K562 (cell line): ENCODE measurements at regions not wholly inside any gene's neighbourhood (a gene's known extent, or its start where the extent isn't known, plus 50 kb on each side); places are given as distances from the start of the nearest gene placed in this dataset.

ENCODE experiments used
- POLR2A ChIP-seq: fragments of 450-650 bp; conservative IDR thresholded peaks from 2 replicates; pipeline ENCODE4 v1.6.1; 2016
- POLR2AphosphoS5 ChIP-seq: IDR thresholded peaks from 2 replicates; pipeline ENCODE4 v1.6.1; 2011; ENCODE audit warnings: mild to moderate bottlenecking, low read depth, low read length, moderate library complexity; ENCODE audit not compliant: control insufficient read depth, insufficient read depth
- SRF ChIP-seq, 2 experiments: fragments of 250-450, 450-650 bp in 1 of 2; sonication (Bioruptor Pico) in 1 of 2; sonication (generic) in 1 of 2; formaldehyde crosslinking; IDR thresholded peaks; 2 replicates each; pipeline versions ENCODE4 v1.5.0 to v1.5.1; 2020 to 2022; ENCODE audit warnings: mild to moderate bottlenecking in 1 of 2, missing genetic modification reagents in 1 of 2
- TF ChIP-seq, protein P1 (sequence below), 3 experiments: IDR thresholded peaks in 2 of 3; conservative IDR thresholded peaks in 1 of 3; 2 replicates each; pipeline ENCODE4 v1.5.1; 2011 to 2012; ENCODE audit warnings: low read length in 3 of 3, mild to moderate bottlenecking in 3 of 3, control low read depth in 2 of 3, improper control_type of control experiment in 1 of 3, inconsistent platforms in 1 of 3, low read depth in 1 of 3, mixed read lengths in 1 of 3, moderate library complexity in 1 of 3; ENCODE audit not compliant: insufficient read depth in 2 of 3
- TF ChIP-seq, protein P2 (sequence below): sonication (generic); formaldehyde crosslinking; IDR thresholded peaks from 2 replicates; pipeline ENCODE4 v1.8.1; 2023; ENCODE audit warnings: mild to moderate bottlenecking, missing genetic modification reagents

DNA sequence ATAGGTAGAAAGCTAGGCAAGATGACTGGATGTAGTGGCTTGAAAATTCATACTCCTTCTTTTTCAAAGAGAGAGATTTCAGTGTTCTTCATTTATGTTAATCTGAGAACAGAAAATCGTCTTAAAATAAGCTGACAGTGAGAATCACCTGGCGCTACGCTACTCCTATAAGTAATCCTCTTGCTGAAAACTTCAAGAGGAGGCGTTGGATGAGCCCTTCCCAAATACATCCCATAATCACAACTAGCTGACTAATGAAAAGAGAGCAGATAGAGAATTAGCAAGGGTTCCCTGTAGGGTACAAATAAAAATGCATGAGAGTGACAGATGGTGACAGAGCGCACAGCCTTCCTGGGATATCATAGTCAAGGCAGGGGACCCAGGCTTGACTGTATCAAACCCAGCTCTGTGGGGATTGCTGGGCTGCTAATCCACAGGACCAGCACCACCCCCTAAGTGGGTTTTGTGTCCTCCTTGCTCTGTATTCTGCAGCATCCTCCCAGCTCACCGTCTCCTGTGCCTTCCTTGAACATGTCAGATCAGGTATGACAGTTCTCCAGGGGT is 280.2 kb downstream of the SP3 start:
- TF ChIP-seq, protein P1, sequence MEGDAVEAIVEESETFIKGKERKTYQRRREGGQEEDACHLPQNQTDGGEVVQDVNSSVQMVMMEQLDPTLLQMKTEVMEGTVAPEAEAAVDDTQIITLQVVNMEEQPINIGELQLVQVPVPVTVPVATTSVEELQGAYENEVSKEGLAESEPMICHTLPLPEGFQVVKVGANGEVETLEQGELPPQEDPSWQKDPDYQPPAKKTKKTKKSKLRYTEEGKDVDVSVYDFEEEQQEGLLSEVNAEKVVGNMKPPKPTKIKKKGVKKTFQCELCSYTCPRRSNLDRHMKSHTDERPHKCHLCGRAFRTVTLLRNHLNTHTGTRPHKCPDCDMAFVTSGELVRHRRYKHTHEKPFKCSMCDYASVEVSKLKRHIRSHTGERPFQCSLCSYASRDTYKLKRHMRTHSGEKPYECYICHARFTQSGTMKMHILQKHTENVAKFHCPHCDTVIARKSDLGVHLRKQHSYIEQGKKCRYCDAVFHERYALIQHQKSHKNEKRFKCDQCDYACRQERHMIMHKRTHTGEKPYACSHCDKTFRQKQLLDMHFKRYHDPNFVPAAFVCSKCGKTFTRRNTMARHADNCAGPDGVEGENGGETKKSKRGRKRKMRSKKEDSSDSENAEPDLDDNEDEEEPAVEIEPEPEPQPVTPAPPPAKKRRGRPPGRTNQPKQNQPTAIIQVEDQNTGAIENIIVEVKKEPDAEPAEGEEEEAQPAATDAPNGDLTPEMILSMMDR (IDR thresholded peaks at IDR 0.05 in 2 of 3, conservative IDR thresholded peaks at IDR 0.05 in 1 of 3; ENCODE audit: insufficient read depth in 2 of 3, low read depth in 1 of 3, low read length in 3 of 3) = no peak
- no peak for TF ChIP-seq SRF (CRISPR knock-in tag; IDR thresholded peaks at IDR 0.05)
- TF ChIP-seq, protein P2, sequence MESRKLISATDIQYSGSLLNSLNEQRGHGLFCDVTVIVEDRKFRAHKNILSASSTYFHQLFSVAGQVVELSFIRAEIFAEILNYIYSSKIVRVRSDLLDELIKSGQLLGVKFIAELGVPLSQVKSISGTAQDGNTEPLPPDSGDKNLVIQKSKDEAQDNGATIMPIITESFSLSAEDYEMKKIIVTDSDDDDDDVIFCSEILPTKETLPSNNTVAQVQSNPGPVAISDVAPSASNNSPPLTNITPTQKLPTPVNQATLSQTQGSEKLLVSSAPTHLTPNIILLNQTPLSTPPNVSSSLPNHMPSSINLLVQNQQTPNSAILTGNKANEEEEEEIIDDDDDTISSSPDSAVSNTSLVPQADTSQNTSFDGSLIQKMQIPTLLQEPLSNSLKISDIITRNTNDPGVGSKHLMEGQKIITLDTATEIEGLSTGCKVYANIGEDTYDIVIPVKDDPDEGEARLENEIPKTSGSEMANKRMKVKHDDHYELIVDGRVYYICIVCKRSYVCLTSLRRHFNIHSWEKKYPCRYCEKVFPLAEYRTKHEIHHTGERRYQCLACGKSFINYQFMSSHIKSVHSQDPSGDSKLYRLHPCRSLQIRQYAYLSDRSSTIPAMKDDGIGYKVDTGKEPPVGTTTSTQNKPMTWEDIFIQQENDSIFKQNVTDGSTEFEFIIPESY (CRISPR knock-in tag) = no peak
- TF ChIP-seq POLR2A = no peak
- no peak for TF ChIP-seq POLR2AphosphoS5
